NCI-H526 treated with DMSO at 0.1 percent for 48 hours (cell line): ENCODE measurements at regions not wholly inside any gene's neighbourhood (a gene's known extent, or its start where the extent isn't known, plus 50 kb on each side); places are given as distances from the start of the nearest gene placed in this dataset.
A peak's percentile ranks its signal among the peaks of the same experiment; 100 is the strongest.

Source experiments
- DNase-seq: peaks from one replicate; lab custom pipeline; 2025; lab: John Stamatoyannopoulos, UW

DNA sequence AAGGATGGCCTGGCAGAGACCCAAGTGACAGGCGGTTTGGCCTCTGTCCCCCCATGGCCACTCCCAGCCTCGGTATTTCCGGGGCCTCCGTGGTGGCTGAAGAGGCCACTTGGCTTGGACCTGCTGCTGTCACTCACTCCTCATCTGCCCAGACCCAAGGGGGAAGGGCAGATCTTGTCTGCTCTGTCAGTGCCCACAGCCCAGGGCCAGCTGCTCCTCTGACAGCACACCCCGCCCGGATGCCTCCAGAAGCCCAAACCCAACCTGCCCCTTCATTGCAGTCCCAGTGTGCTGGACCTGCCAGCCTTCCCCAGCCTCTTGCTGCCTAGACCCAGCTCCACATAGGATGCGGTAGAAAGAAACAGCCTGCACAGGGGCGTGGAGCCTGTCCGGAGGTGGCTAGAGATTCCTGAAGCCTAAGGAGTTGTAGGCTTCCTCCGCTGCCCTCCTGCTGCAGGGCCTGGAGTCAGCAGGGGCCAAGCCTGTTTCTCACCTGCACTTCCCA, 52.0 kb downstream of the MAGEF1 start:
- DNase-seq, result no peak

DNA sequence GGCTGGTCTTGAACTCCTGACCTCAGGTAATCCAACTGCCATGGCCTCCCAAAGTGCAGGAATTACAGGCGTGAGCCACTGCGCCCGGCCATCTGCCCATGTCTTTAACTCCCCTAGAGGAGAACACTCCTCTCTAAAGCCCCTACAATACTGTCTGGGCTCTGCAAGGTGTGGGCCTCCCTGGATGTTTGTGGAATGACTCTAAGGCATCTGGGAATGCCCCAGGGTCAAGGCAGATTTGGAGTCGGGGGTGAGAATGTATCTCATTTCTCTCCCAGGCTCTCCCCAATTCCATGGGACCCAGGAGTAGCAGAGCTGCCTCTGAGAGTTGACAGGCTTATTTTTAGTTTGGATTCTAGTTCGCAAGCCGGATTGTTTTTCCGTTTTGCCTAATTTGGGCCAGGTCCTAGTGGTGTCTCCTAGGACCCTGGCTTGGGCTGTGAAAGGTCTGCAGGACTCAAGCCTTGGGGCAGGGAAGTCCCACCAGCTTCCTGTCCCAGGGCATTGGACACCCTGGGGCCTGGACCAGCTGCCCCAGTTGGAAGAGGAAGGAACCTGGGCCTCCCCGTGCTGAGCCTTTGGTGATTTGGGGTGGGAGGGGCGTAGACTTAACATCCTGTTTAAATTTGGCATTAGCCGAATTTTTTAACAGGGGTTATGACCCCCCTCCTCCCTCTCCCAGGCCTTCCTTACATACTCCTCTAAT, 53.5 kb downstream of the MAGEF1 start:
- DNase-seq, result no peak

DNA sequence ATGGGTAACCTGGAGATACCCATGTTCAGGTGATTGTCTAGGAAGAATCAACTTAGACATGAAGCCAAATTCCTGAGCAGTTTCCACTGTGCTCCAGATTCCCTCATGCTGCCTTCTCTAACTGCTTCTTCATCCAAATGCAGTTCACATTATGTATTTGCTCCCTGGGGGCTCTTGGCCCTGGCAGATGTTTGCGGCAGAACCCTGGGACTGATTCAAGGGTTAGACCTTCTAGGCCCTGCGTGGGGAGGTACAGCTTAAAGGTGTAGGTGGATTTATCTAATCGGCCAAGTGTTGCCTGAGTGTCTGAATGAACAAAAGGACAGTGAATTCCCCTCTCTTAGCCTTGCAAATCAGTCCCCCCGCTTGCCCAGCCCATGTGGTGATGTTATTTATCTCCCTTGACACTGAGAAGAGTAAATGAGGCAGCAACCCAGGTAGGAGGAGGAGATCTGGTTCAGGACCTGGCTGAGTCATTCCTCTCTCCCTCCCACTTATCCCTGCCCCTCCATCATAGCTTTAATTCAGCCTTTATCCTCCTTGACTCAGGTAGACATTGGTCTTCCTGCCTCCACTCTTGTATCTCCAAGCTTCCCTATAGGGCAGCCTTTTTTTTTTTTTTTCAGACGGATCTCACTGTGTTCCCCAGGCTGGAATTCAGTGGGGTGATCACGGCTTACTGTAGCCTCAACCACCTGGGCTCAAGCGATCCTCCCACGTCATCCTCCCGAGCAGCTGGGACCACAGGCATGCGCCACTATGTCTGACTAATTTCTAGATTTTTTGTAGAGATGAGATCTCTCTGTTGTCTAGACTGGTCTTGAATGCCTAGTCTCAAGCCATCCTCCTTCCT, 54.8 kb downstream of the MAGEF1 start:
- peak; percentile 79 for DNase-seq

DNA sequence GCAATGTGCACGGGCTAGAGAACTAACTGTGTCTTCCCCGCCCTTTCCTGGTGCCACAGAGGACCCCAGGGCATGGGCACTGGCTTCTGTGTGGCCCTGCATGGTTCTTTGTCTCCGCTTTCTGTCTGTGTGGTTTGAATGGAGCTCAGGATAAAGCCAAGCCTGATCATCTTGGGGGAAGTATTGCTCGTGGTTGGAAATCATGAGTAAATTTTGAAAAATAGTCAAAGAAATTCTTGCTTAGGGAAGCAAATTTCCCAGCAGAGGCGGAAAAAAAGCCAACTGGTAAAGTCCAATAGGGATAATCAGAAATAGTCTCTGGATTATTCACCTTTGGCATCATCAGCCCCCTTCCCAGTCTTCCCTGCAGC, 55.4 kb downstream of the MAGEF1 start:
- no peak for DNase-seq

DNA sequence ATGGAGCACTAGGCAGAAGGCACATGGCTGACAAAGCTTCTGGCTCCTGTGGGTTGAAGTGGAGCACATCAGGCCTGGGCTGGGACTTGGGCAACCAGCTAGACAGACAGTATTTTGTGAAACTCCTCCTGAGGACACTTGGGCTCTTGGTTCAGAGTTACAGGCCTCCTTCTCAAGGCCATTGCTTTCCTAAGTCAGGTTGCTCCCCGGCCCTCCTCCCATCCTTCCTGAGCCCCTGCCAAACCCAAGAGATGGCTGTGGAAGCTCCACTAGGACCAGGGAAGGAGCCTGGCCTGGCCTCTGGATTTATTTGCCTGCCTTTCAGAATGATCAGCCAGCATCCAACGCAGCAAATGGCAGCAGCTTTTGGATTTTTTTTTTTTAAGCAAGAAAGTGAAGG, 56.3 kb downstream of the MAGEF1 start:
- DNase-seq, result no peak

DNA sequence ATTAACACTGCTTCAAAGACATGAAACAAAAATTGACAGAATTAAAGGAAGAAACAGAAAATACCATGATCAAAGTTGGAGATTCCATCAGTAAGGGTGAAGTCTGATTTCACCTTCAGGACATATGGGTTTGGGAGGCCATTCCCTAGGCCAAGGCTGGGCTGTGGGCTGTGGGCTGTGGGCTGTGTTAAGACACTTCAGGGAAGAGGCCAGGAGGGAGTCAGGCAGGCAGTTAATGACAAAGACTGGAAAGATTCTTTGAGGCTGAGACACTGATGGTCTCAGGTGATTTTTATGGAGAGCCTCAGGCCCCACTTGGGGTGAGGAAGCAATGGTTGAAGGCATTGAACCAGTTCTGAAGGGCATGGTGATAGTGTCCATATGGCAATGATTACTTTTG, 57.5 kb downstream of the MAGEF1 start:
- DNase-seq, result no peak

DNA sequence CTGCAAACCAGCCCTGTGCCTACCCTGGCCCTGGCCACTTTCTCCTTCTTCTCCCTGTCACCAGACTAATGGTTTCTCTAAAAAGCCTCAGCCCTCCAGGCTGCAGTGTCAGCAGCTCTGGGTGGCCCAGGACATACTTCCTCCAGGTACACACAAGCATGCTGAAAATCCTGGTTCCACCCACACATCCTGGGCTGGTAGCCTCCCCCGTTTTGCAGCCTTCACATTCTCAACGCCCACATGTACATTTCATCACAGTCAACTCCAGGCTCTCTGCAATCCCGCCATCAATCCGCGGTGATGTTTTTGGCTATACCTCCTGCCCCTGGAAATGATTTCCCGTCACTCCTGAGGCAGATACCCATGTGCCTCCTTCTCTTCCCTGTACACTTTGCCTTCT, 59.4 kb downstream of the MAGEF1 start:
- DNase-seq, result no peak

DNA sequence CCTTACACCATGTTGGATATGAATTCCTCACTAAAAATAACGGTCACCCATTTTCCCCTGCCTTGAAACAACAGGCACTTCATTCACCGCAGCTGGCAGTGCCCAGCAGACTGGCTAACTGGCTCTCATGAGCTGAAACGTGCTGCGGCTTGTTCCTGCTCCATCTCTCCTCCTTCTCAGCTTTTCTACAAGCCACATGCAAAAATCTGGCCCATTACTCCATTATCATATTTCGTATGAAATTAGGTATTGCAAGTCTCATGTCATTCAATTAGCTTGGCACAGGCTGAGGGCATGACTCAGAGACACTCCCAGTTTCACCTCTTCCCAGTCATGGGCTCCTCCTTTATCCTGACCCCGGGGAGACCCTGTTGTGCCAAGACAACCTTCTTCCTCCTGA, 60.0 kb downstream of the MAGEF1 start:
- DNase-seq, result peak; percentile 57

DNA sequence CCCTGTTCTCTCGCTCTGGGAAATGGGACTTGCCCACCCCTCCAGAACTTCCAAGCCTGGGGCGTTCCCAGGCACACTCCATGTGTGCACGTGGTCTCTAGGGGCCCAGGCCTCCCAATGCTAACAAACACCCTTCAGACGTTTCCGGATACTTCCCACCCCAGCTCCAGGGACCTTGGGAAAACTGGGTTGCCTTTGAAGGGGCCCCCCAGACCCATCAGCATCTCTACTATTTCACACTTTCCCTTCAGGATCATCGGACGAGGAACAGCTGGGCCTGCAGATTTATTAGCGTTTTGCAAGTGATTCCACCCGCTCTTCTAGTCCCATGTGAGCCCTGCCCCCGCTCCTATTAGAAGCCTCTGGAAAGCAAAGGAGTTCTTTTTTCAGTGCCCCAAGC, 63.2 kb downstream of the MAGEF1 start:
- no peak for DNase-seq

DNA sequence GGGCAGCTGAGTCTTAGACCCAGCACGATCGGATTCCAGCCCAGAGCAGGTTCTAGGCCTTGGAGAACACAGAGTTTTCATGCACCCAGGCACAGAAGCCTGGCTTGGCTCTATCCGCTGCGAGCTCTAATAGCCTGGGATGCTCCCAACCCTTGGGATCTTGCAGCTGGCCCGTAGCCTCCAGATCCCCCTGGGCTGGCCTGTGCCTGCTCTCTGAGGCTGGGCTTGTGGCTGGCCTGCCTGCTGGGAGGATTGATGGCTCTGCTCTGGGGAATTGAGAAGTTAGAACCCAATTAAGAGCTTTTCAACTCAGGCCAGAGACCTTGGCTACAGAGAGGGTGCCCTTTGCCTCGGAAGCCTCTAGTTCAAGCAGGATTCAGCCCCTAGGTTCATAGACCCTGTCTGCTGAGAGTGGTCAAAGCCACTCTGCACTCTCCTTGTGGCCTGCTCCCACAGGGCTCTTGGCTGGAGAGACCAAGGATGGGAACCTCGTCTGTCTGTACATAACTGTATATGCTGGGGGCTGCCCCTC, 64.4 kb downstream of the MAGEF1 start:
- no peak for DNase-seq

DNA sequence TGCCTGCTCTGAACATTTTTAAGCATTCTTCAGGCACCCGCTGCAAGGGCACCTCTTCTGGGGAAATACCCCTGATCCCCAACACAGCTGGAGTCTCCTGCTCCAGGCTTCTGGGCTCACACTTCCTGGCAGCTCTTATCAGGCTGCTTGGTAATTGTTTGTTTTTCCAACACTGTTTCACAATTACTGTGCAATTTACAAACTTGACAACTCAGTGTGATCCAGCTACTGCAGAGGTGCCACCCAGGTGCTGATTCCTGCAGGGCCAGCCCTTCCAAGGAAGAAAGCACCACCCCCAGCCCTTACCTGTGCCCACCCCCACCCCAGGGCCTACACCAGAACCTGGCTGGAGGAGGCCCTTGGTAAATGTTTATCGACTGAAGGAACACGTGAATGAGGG, 66.5 kb downstream of the MAGEF1 start:
- DNase-seq, result no peak

DNA sequence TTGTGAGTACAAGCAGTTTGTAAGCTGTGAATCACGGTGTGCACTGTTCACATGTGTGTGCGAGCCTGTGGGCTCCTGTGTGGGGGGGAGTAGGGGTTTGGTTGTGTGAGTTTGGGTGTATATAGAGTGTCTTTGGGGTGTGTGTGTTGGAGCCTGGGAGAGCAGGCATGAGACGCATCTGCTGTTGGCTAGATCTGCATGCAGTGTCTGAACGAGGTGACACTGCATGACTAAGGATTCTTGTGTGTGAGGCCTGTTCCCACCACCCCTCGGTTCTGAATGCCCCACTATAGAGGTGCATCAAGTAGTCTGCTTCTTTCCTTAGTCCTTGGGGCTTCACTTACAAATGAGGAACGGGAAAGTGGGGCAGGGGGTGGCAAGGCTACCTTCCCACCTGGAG, 68.4 kb downstream of the MAGEF1 start:
- no peak for DNase-seq

DNA sequence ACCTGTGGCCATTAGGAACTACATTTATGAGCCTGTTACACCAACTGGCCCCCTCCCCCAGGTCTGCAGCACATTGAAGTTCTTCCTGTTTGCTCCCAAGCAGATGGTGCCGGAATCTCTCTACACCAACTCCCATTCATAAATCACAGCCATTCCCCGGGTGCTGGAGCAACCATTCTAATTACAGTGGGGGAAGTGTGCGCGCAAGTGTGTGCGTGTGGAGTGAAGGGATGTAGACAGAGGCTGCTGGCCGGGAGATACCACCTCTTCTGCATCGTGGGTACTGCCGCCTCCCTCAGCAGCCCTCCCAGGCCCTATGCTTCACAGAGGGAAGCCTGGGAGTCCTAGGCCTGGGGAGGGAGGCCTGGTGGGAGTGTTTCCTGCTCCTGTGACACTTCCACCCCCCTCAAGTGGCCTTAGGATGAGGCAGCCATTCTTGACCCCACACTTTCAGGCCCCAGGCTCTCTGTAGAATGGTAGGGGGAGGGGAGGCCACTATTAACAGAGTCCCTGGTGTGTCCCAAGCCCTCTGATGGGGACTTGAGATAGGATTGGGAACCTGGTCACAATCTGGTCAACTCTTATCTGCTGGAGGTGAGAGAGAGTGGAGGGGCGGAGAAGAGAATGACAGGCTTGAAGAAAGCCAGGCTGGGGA, 69.1 kb downstream of the MAGEF1 start:
- DNase-seq, result no peak

DNA sequence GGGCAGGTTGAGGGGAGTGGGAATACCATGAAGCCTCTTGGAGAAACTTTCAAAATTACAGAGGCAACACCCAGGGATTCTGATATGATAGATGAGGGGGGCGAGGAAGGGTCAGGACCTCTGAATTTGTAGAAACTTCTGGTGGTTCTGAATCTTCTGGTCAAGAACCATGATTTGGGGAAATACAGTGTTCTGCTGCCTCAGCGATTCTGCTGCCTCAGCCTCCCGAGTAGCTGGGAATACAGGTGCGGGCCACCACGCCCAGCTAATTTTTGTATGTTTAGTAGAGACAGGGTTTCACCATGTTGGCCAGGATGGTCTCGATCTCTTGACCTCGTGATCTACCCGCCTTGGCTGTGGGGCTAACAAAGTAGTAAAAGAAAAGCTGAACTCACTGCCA, 70.4 kb downstream of the MAGEF1 start:
- no peak for DNase-seq

DNA sequence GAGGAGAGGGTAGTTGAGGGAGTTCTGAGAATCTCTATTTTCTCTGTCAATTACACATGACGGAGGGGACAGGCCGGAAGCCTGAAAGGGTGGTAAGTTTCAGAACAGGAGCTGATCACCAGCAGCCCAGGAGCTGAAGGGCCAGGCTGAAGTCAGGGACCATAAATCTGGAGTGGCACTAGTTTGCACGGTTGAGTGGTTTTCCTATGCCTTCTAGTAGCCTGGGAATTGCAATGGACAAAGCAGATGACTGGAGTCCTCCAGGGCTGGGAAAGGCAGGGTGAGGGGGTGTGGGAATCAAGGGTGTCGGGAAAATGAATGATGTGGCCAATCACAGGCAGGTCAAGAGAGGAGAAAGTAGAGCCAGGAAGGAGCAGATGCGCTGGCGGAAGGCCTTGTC, 72.5 kb downstream of the MAGEF1 start:
- DNase-seq, result no peak

DNA sequence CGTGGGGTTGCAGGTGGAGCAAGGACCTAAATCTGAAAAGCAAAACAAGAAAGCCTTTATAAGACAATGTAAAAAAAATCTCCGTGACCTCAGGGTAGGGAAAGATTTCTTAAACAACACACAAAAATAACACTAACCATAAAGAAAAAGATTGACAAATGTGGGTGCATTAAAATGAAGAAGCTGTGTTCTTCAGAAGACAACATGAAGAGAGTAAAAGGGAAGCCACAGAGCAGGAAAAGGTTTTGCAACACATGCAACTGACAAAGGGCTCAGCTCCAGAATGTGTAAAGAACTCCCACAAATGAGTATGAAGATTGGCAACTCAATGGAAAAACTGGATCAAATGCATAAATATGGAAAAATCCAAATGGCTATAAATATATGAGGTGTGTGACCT, 74.2 kb downstream of the MAGEF1 start:
- no peak for DNase-seq

DNA sequence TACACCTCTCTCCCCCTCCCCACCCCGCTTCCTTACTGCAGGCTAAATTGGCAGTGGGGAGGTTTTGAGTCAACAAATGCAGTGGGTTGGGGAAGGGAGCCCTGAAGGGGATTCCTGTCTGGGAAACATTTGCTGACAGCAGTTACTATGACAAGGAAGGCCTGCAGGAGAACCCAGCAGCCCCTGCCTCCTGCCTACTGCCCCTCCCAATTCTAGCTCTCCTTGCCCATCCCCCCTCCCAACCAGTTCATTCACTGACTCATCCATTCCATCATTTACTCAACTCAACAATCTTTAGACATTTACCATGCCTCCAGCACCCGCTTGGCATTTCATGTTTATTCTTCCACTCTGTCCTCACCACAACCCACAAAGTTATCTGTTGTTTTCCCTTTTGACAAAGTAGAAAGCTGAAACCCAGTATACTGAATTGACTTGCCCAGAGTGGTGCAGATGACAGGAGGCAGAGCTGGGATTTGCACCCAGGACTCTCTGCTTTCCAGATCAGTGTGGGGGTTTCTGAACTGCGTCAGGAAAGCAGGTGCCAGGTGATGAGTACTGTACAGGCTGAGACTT, 75.0 kb downstream of the MAGEF1 start:
- DNase-seq, result no peak

DNA sequence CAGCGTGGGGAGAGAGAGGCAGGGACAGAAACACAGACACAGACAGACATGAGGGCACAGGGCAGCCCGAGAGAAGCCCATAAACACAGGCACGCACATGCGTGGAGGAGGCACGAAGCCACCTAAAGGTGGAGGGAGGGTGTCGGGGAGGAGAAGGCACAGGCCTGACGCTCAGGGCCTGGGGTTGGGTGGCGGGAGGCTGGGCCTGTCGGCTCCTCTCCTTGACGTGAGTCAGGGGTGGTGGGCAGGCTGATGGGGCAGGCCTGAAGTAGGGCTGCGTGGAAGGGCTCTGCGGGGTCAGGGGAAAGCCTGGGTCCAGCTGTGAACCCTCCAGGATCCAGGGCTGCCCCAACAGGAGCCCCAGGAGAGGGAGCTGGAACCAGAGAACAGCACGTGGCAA, 74.2 kb downstream of the EPHB3 start:
- no peak for DNase-seq

DNA sequence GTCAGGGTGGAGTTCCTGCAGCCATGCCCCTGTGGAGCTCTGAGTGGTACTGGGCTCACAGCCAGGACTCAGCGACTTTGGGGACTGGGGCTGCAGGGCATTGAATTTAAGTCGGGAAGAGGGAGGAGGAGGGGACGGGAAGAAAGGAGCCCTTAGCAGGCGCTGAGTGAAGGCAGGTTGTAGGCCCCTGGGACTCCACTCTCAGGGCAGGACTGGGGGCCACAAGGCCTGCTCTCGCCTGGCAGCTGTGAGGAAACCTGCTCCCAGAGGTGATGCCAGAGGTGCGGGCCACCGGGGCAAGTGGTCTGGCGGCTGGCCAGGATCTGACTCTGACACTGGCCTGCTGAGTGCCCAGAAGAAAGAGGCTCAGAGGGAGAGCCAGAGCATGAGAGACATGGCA, 73.5 kb downstream of the EPHB3 start:
- no peak for DNase-seq

DNA sequence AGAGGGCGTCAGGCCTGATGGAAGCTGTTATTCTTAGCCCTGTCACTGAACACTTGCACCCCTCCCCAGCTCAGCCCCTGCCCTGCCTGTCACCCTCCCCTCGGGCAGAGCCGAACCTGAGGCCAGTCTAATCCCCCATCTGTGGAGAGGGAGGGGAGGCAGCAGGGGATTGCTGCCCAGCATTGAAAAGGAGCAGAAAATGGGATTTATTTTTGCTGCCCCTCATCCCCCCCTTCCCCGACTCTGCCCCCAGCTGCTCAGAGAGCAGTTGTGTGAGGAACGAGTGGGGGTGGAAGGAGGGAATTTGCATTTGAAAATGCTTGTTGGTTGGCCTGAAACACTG, 71.6 kb downstream of the EPHB3 start:
- DNase-seq, result no peak

DNA sequence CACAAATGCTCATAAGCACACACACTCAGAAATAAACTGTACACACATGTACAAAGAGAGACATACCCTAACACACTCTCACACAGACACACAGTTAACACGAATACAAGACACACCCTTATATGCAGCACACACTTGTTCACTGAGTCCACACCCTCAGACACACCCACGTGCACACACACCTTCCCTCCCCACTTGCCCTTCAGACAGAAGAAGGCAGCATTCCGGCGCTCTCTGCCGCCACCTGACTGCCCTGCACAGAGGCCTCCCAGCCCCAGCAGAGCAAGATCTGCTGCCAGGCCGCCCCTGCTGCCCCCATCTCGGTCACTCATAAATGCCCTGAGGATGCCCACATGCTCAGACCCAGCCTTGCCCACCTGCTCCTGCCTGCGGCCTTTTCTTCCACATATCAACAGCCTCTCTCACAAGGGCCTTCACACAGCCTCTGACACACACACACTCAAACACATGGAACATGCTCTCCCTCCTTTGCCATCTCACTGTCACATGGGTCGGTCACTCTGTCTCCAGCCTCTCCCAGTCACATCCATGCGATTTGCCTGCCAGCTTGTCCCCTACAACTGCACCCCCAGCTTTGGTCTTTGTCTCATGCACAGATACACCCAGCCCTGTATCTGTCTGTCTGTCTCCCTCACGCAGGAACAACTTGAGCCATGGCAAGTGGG, 71.1 kb downstream of the EPHB3 start:
- no peak for DNase-seq
